Mesothelial cell of epicardium (in vitro differentiated cells): ENCODE measurements at regions not wholly inside any gene's neighbourhood (a gene's known extent, or its start where the extent isn't known, plus 50 kb on each side); places are given as distances from the start of the nearest gene placed in this dataset.
A peak's percentile ranks its signal among the peaks of the same experiment; 100 is the strongest.

Experiments used
- DNase-seq, 2 experiments: peaks; one replicate each; pipeline ENCODE4 v3.0.0; 2021; ENCODE audit warnings: low spot score in 2 of 2; ENCODE audit not compliant: unreplicated experiment in 2 of 2
- H3K27ac Mint-ChIP-seq: 2 replicates; pipeline ENCODE4 v1.8.0; 2021; ENCODE audit warnings: mixed read lengths
- H3K27me3 Mint-ChIP-seq: 2 replicates; pipeline ENCODE4 v1.8.0; 2021; ENCODE audit warnings: low read depth, mixed read lengths
- H3K36me3 Mint-ChIP-seq: 2 replicates; pipeline ENCODE4 v1.8.0; 2021; ENCODE audit warnings: mixed read lengths
- H3K4me1 Mint-ChIP-seq: 2 replicates; pipeline ENCODE4 v1.8.0; 2021; ENCODE audit warnings: mixed read lengths
- H3K4me3 Mint-ChIP-seq: 2 replicates; pipeline ENCODE4 v1.8.0; 2021; ENCODE audit warnings: mild to moderate bottlenecking, moderate library complexity, mixed read lengths
- H3K9me3 Mint-ChIP-seq: 2 replicates; pipeline ENCODE4 v1.8.0; 2021; ENCODE audit warnings: mixed read lengths
- CTCF ChIP-seq: fragments of 200-600 bp; sonication (generic); IDR thresholded peaks from one replicate; pipeline ENCODE4 v1.5.0; 2021; ENCODE audit warnings: antibody characterized with exemption; ENCODE audit not compliant: unreplicated experiment

GRCh38 chr4:166259081-166259480 lies 386.0 kb downstream of the TLL1 start:
- no peak for DNase-seq

GRCh38 chr4:166274136-166274761 lies 401.2 kb downstream of the TLL1 start:
- peaks cover 7% of the 10 kb centered on the region for H3K9me3 Mint-ChIP-seq
- H3K27me3 Mint-ChIP-seq, result no peaks in the 10 kb centered on the region
- H3K4me1 Mint-ChIP-seq, result peaks cover 27% of the 10 kb centered on the region
- DNase-seq, result no peak
- H3K4me3 Mint-ChIP-seq, result no peak overlapping the region
- H3K27ac Mint-ChIP-seq, result peak overlapping the region; percentile 65
- H3K36me3 Mint-ChIP-seq, result no peaks in the 10 kb centered on the region
- no peak for TF ChIP-seq CTCF

More at GRCh38 chr4:166259081-166259480, 386.0 kb downstream of the TLL1 start:
- Mint-ChIP-seq H3K36me3 (no peaks in the 10 kb centered on the region), H3K4me1 (no peaks in the 10 kb centered on the region), H3K9me3 (peaks cover 4% of the 10 kb centered on the region), H3K27me3 (peaks cover 5% of the 10 kb centered on the region), H3K27ac (no peak overlapping the region), H3K4me3 (no peak overlapping the region)
- TF ChIP-seq CTCF, result no peak

- H3K27me3 Mint-ChIP-seq, result no peaks in the 10 kb centered on the region
- no peak for DNase-seq
- H3K4me1 Mint-ChIP-seq, result peaks cover 27% of the 10 kb centered on the region
- H3K36me3 Mint-ChIP-seq, result no peaks in the 10 kb centered on the region
- no peak overlapping the region for H3K27ac Mint-ChIP-seq
- no peak for TF ChIP-seq CTCF
- peaks cover 3% of the 10 kb centered on the region for H3K9me3 Mint-ChIP-seq
- no peak overlapping the region for H3K4me3 Mint-ChIP-seq
Observed at GRCh38 chr4:166274775-166275174, 401.7 kb downstream of the TLL1 start.

GRCh38 chr4:166277401-166277800 lies 404.4 kb downstream of the TLL1 start:
- Mint-ChIP-seq H3K4me1 (peaks cover 27% of the 10 kb centered on the region), H3K36me3 (no peaks in the 10 kb centered on the region), H3K4me3 (no peak overlapping the region), H3K9me3 (no peaks in the 10 kb centered on the region), H3K27me3 (no peaks in the 10 kb centered on the region), H3K27ac (no peak overlapping the region)
- TF ChIP-seq CTCF, result no peak
- DNase-seq, result no peak

- TF ChIP-seq CTCF, result no peak
- H3K4me3 Mint-ChIP-seq, result no peak overlapping the region
- no peaks in the 10 kb centered on the region for H3K36me3 Mint-ChIP-seq
- H3K4me1 Mint-ChIP-seq, result peaks cover 27% of the 10 kb centered on the region
- H3K27ac Mint-ChIP-seq, result no peak overlapping the region
- H3K9me3 Mint-ChIP-seq, result no peaks in the 10 kb centered on the region
- no peak for DNase-seq
- no peaks in the 10 kb centered on the region for H3K27me3 Mint-ChIP-seq
Observed at GRCh38 chr4:166277853-166278252, 404.8 kb downstream of the TLL1 start.

- Mint-ChIP-seq H3K4me1 (peaks cover 23% of the 10 kb centered on the region), H3K27ac (no peak overlapping the region), H3K9me3 (peaks cover 3% of the 10 kb centered on the region), H3K36me3 (no peaks in the 10 kb centered on the region), H3K27me3 (no peaks in the 10 kb centered on the region), H3K4me3 (no peak overlapping the region)
- no peak for DNase-seq
- TF ChIP-seq CTCF, result no peak
Observed at GRCh38 chr4:166279261-166279660, 406.2 kb downstream of the TLL1 start.
